Activated CD4-positive, alpha-beta T cell treated with anti-CD3 and anti-CD28 coated beads for 48 hours (primary cell): ENCODE measurements at regions not wholly inside any gene's neighbourhood (a gene's known extent, or its start where the extent isn't known, plus 50 kb on each side); places are given as distances from the start of the nearest gene placed in this dataset.
"Not testable (repeated sequence)": the region's sequence is repeated elsewhere in the genome, so short reads cannot be mapped to it uniquely, and the experiment has no call there.

Source experiments
- DNase-seq: peaks from one replicate; pipeline ENCODE4 v3.0.0-alpha.2; 2020

DNA sequence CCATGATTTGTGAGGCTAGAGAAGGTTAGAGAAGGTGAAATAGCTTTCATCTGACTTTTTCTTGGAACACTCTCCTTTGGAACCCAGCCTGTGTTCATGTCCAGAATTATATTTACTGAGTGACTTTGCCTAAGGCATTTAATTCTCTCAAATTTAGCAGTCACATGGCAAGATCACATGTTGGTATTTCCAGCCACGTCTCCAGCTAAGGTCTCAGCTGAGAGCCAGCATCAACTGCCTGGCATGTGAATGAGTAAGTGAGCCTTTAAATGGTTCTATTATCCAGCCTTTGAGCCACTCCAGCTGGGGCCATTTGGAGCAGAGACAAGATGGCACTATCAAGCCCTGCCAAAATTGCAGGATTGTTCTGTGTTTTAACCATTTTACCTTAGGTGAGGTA lies 130.2 kb upstream of the SGO1 start:
- no peak for DNase-seq

DNA sequence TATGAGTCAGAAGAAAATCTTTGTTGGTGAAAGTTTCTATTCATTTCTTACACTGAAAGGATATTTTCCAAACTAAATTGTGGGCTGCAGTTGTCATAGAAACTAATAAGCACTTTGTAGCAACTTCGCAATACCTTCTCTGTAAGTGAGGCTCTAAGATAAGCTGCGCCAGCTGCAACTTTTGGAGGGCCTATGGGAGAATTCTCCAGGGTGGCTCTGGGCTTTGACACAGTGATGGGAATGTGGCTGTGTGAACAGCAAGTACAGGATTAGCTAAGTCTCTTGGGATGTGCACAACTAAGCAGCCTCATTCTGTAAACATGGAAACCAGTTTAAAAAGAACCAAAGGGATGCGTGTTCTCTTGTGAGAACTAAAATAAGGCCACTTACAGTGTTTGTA lies 124.6 kb upstream of the SGO1 start:
- DNase-seq, result no peak

DNA sequence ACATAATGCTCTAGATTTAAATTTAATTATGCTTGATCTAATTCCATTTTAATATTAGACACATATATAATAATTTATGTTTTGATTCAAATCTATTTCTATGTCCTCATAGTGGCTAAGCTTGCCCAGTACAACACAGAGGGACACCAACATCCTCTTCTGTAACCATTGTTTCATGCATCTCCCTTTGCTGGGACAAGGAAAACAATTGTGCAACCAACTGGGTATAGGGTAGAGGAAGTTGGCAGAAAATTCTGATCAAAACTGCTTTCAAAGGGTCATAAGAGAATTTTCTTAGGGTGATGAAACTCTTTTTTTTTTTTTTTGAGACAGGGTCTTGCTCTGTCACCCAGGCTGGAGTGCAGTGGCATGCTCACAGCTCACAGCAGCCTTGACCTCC lies 121.4 kb upstream of the SGO1 start:
- DNase-seq, result no peak

DNA sequence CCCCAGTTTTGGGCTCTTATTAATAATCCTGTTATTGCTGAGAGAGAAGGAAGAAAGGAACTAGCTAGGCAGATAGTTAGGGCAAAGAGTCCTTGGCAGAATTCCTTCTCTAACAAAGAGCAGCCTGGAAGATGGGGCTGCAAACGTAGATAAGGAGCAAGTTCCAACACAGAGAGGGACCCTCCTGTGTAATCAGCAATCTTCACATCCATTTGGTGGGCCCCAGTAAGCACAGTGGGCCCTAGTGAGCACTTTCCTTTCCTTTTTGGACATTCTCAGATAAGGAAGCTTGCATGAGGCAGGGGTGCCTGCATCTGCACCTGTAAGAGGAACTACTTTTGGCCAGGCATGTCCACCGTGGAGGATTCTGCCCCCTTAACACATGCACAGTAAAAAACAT lies 119.6 kb upstream of the SGO1 start:
- DNase-seq, result no peak

DNA sequence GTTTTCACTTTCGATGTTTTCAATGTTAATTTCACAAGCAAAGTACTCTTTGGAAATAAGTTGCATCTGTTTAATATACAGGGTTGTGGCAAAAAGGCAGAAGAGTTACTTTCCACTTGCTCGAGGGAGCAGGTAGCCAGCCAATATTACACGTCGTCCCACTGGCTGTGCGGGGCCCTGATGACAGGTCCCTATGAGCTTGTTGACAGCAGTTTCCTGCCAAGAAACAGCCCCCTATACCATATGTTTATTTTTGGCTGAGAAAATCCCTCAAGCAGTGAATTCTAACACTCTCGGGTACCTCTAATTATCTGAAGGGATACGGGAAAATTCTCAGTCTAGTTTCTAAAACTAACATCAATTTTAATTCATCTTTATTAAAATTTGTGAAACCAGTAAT lies 116.8 kb upstream of the SGO1 start:
- no peak for DNase-seq

DNA sequence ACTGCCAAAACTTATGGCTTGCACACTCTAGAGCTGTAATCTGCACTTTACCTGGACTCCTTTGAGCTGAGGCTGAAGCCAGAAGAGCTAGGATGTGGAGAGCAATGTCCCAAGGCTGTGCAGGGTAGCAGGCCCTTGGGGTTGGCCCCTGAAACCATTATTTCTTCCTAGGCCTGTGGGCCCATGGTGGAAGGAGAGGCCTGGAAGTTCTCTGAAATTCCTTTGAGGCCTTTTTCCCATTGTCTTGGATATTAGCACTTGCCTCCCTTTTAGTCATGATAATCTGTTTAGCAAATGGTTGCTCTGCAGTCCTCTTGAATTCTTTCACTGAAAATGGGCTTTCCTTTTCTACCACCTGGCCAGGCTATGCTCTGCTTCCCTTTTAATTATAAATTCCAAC lies 102.0 kb upstream of the SGO1 start:
- no peak for DNase-seq

DNA sequence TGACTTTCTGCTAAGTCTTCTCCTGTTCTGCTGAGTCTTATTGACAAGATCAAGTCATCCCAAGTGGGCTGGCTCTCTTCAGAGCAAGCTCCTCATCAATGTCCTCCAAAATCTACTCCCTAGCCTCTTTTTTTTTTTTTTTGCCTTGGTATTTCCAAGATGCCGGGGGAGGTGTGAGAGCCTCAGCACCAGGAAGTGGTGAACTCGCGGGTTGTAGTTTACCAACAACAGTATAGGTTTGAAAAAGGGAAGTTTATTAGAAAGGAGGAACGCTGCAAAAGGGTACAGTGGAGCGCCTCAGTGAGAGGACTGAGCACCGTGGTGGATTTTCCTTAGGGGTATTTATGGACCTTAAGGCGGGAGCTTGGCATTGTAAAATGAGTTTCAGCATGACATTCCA lies 94.3 kb upstream of the SGO1 start:
- no peak for DNase-seq

DNA sequence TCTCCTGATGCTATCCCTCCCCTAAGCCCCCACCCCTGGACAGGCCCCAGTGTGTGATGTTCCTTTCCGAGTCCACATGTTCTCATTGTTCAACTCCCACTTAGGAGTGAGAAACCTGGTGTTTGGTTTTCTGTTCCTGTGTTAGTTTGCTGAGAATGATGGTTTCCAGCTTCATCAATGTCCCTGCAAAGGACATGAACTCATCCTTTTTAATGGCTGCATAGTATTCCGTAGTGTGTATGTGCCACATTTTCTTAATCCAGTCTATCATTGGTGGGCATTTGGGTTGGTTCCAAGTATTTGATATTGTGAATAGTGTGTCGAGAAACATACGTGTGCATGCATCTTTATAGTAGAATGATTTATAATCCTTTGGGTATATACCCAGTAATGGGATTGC lies 80.0 kb upstream of the SGO1 start:
- DNase-seq, result not testable (repeated sequence)

DNA sequence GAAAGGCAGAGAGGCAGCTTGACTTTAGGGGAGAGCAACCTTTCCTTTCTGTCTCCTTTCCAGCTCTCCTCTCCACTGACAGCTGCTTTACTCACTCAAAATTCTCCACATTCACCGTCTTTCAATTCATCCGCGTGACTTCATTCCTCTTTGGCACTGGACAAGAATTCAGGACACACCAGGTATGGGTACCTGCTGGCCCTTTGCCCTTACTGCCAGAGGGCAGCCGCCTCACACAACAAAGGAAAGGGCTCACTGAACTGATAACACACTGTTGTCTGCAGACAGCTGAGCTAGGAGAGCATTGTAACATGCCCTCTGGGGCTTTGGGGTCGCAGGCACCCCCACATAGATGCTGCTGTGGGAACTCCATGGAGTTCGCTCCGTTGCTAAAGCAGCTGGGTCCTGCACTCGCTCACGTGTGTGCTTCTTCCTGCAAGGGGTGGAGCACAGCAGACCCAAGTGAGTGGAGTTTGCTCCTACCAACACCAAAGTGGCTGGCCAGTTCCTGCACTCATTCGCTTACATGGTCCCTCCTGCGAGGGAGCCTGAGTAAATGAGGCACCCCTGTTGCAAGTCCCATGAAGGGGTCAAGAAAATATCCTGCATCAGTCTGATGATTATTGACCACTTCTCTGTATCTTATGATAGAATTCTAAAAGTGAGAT lies 79.0 kb upstream of the SGO1 start:
- no peak for DNase-seq

DNA sequence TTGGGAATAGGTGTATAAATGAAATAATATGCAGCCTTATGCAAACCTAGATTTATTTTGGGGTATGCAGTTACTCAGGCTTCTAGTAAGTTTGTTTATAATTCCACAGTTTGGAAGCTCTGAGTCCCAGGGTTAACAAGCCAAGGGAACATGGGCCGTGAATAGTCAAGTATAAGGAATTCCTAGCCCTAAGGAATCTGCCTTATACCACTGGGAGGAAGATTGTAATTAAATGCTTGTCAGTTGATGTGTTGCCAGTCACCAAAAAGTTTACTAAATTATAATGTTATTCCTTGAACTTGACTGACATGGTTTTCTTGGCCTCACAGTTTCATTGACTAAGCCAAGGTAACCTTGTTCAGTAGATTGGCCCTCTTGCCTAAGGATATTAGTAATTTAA lies 72.4 kb upstream of the SGO1 start:
- no peak for DNase-seq

DNA sequence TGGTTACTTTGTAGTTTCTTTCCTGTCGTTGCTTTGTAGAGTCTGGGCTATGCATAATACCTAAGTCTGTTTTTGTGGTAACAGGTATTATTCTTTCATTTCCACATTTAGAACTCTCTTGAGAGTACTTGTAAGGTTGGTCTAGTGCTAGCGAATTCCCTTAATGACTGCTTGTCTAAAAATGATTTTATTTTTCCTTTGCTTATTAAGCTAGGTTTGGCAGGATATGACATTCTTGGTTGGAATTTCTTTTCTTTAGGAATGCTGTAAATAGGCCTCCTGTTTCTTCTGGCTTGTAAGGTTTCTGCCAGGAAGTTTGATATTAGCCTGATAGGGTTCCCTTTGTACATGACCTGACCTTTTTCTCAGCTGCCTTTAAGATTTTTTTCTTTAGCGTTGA lies 70.1 kb upstream of the SGO1 start:
- DNase-seq, result no peak

DNA sequence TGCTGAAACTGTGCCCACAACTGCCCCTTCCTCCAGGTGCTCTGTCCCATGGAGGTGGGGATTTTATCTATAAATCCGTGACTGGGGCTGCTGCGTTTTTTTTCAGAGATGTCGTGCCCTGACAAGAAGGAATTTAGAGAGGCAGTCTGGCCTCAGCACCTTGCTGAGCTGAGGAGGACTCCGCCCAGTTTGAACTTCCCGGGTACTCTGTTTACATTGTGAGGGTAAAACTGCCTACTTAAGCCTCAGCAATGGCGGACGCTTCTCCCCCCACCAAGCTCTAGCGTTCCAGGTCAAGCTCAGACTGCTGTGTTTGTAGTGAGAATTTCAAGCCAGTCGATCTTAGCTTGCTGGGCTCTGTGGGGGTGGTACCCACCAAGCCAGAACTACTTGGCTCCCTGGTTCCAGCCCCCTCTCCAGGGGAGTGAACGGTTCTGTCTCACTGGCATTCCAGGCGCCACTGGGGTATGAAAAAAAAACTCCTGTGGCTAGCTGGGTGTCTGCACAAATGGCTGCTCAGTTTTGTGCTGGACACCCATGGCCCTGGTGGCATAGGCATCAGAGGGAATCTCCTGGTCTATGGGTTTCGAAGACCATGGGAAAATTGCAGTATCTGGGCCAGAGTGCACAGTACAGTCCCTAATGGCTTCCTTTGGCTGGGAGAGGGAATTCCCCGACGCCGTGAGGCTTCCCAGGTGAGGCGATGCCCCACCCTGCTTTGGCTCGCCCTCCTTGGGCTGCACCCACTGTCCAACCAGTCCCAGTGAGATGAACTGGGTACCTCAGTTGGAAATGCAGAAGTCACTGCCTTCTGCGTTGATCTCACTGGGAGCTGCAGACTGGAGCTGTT lies 68.5 kb upstream of the SGO1 start:
- DNase-seq, result no peak

DNA sequence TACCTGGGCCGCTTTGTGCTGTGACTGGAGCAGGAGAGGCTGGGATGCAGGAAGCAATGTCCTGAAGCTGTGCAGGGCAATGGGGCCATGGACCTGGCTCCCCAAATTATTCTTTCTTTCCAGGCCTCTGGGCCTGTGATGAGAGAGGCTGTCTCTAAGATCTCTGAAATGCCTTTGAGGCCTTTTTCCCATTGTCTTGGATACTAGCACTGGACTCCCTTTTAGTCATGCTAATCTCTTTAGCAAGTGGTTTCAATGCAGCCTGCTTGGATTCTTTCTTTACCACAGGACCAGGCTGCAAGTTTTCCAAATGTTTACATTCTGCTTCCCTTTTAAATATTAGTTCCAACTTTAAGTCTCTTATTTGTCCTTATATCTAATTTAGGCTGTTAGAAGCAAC lies 64.8 kb upstream of the SGO1 start:
- DNase-seq, result no peak

DNA sequence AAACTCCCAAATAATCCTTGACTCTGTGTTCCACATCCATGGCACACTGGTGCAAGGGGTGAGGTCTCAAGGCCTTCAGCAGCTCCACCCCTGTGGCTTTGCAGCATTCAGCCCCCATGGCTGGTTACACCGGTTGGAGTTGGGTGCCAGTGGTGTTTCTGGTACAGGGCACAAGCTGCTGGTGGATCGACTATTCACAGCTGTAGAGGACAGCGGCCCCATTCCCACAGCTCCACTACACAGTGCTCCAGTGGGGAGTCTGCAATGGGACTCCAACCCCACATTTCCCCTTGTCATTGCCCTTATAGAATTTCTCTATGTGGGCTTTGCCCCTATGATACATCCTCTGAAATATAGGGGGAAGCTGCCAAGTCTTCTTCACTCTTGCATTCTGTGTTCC lies 64.3 kb upstream of the SGO1 start:
- DNase-seq, result no peak

DNA sequence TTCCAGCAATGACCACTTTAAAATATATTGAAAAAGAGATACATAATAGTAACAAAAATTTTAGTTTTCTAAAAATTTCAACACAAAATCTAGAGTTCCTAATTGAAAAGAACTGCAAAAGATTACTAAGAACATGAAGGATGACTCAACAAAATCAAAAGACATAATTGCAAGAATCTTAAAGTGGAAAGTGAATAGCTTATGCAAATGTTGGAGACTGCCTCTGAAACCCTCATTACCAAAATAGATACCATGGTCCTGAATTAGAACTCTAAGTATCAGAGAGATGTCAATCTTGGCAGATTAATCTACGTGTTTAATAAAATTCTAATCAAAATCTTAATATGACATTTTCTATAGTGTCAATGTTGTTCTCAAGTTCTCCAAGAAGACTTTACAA lies 60.7 kb upstream of the SGO1 start:
- no peak for DNase-seq

DNA sequence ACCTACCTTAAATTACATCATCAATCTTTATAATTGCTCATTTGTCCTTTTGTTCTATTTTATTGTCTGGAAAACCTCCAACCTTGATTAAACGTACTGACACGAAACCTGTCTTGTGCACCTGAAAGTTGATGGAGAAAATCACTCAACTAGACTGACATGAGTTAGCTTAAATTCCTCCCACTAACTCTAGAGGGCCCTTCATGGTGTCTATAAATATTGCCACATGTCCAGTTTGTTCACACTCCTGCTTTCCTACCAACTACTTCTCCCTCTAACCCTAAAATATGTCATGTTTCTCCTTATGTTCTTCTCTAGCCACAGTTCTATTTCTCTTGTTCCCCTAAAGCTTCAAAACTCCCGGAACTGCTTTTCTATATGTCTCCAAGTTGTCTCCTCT lies 59.8 kb upstream of the SGO1 start:
- no peak for DNase-seq

DNA sequence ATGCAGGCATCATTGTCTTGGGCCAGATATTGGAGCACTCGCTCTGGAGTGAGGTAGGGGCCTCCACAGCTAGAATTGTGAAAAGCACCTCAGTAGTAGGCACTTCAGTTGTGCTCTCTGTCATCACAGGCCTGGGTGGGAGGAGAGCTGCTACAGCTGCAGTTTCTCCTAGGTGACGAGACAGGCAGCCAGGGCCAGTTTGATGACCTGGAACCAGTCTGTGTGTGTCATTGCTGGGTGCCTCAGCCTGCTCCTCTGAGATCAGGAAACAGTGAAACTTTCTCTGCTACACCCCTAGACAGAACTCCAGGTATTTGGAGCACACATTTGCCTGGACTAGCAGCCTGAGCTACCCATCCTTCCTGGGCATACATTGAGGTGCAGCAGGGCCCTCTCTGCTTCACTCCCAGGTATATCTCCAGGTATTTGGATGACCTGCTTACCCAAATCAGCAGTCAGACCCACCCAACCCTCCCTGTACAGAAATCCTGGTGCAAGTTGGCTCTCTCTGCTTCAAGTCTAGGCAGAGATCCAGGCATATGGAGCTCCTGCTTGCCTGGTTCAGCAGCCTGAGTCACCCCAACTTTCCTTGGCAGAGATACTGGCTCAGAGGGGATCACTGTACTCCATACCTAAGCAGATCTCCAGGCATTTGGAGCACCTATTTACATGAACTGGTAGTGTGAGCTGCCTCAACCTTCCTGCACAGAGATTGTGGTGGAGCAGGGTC lies 54.3 kb upstream of the SGO1 start:
- DNase-seq, result no peak

DNA sequence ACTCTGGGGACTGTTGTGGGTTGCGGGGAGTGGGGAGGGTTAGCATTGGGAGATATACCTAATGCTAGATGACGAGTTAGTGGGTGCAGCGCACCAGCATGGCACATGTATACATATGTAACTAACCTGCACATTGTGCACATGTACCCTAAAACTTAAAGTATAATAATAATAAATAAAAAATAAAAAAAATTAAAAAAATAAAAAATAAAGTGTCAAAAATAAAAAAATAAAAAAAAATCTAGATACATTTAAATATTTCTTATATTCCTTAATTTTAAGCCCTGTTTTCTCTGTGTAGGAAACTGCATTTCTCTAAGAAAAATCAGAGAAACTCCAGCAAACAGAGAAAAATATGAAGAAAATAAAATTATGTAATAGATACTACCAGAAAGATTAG lies 52.2 kb upstream of the SGO1 start:
- not testable (repeated sequence) for DNase-seq

DNA sequence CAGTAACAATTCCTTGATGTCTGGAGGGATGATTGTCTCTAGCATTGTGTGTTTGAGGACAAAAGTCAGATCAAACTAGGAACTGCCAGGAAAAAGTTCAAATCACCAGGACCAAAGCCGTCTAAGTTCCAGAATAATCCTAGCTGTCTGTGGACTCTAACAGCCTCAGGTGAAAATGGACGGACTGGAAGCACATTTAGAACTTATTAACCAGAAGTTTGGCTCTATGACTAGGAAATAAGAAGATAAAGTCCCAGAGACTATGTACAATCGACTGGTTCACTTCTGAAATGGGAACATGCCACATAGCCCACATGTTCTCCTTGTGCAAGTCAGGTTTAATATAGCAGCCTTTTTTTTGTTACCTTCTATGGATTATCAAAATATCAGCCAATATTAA lies 50.6 kb upstream of the SGO1 start:
- DNase-seq, result no peak
